ENCODE measurements at regions not wholly inside any gene's neighbourhood (a gene's known extent, or its start where the extent isn't known, plus 50 kb on each side); places are given as distances from the start of the nearest gene placed in this dataset.

GRCh38 chr6:37569743-37570481 lies 70.2 kb upstream of the CCDC167 start:
- TF ChIP-seq CTCF (conservative IDR thresholded peaks at IDR 0.05; ENCODE audit: low read depth, low read length) (no peak), EZH2 (IDR thresholded peaks at IDR 0.05; ENCODE audit: low read length, unreplicated experiment) (no peak)
